ENCODE measurements at regions not wholly inside any gene's neighbourhood (a gene's known extent, or its start where the extent isn't known, plus 50 kb on each side); places are given as distances from the start of the nearest gene placed in this dataset.

- no peak for DNase-seq
Observed at GRCh38 chr2:120986898-120987650, 251.4 kb downstream of the GLI2 start.

GRCh38 chr2:120988051-120988699, 252.5 kb downstream of the GLI2 start:
- DNase-seq: no peak

DNA sequence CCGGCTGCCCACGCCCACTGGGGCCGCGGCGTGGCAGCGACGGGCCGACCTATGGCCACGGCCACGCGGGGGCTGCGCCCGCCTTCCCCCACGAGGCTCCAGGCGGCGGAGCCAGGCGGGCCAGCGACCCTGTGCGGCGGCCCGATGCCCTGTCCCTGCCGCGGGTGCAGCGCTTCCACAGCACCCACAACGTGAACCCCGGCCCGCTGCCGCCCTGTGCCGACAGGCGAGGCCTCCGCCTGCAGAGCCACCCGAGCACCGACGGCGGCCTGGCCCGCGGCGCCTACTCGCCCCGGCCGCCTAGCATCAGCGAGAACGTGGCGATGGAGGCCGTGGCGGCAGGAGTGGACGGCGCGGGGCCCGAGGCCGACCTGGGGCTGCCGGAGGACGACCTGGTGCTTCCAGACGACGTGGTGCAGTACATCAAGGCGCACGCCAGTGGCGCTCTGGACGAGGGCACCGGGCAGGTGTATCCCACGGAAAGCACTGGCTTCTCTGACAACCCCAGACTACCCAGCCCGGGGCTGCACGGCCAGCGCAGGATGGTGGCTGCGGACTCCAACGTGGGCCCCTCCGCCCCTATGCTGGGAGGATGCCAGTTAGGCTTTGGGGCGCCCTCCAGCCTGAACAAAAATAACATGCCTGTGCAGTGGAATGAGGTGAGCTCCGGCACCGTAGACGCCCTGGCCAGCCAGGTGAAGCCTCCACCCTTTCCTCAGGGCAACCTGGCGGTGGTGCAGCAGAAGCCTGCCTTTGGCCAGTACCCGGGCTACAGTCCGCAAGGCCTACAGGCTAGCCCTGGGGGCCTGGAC, 253.2 kb downstream of the GLI2 start:
- DNase-seq: no peak

GRCh38 chr2:120989512-120990441, 254.1 kb downstream of the GLI2 start:
- no peak for DNase-seq

GRCh38 chr2:120990451-120990871, 254.8 kb downstream of the GLI2 start:
- no peak for DNase-seq

GRCh38 chr2:120991441-120991840, 255.8 kb downstream of the GLI2 start:
- no peak for DNase-seq

DNA sequence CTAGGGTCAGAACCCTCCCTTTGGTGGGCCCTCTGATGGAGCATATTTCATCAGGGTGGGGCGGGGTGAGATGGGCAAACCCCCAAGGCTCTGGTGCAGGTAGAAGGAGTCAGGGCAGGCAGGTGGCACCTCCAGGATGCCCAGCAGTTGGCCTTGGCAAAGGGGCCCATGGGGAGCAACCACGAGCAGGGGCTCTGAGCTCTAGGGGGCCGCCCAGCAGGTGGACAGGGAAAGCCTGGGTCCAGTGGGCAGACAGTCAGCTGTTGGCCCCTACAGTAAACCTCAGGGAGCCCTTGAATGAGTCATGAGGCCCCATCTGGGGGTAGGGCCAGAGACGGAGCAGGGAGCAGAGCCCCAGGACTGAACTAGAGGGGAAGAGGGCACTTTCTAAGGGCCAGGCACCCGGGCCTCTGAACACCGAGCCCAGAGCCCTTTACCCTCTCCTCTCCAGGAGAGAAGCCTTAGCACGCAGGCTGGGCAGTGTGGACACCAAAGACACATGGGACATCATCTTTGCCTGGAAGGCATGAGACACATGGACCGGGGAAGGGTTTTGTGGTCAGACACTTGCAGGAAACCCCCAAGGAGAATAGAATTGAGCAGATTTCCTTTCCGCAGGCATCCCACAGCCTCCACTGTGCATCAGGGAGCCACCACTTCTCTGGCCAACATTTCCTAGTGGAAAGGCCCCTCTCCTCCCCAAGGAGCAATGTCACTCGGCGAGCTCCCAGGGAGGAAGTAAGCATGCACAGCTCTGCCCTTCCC, 257.3 kb downstream of the GLI2 start:
- DNase-seq: no peak

GRCh38 chr2:120993661-120994060, 258.0 kb downstream of the GLI2 start:
- DNase-seq: no peak

DNA sequence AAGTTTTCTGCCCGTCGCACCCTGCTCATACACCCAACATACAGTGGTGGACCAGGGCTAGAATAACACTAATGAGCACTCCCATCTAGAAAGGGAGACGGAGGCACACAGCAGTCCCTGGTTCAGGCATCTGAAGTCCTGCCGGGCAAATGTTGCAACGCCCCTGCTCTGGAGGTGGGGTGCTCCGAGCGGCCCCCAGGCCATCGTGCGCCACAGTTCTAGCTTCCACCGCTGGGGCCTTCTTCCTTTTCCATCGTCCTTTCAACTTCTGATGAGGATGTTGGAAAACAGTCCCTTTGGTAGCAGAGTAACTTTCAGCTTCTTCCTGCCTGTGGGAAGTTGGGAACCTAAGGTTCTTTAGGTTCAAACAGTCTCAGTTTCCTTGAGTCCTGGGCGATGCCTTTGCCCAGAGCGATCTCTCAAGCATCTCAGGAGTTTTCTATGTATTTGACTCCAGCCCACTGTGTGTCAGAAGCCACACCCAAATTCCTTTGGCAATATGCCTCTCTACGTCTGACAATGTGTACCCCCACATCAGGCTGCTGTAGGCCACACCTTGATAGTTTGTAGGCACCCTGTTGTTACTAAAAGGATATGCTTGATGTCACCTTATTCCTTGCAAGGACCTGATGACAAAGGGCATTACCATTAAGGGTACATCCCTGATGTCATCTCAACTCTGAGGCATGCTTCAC, 258.8 kb downstream of the GLI2 start:
- DNase-seq: no peak

DNA sequence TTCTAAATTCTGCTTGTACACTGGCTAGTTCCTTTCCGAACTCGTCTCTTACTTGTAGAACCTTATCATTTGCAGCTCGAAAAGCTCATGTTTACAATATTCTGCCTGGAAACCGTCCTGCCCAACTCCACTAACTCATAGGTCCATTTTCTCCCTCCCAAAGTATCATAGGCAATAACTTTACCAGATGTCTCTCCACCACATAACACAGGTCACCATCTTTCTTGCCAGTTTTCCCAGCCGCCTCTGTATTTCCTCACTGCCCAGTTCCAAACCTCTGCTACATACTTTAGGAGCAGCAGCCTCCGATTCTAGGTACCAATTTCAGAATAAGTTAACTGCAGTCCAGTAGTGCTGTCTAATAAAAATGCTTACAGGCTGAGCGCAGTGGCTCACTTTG, 259.5 kb downstream of the GLI2 start:
- DNase-seq: no peak

DNA sequence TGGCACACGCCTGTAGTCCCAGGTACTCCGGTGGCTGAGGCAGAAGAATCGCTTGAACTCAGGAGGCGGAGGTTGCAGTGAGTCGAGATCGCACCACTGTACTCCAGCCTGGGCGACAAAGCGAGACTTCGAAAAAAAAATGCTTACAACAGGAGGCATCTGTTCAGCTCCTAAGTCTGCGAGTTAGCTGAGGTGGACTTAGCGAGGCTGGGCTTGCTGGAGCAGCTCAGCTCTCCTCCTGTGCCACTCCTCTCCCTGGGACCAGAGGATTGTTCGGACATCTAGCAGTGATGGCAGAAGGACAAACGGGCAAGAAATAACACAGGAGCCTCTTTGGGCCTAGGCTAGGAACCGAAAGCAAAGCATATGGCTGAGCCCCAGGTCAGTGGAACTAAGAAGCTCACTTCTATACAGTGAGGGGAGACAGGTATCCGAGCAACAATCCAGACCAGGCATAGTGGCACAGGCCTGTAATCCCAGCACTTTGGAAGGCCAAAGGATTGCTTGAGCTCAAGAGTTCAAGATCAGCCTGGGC, 260.1 kb downstream of the GLI2 start:
- no peak for DNase-seq

- DNase-seq: no peak
Observed at GRCh38 chr2:120999377-121000097, 263.9 kb downstream of the GLI2 start.

DNA sequence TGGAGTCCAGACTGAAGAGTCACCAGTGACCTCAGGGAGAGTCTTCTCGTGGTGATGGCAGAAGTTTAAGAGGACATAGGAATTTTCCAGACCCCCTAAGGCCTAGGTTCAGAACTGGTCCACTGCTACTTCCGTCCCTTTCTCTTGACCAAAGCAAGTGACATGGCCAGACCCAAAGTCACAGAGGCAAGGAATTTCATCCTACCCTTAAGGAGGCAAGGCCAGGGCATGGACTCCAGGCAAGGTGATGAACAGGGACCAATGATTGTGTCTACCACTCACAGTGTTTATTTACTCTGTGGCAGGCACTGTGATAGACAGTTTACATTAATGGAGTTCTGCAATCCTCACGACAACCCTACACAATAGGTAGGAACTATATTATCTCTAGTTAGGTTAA, 265.1 kb downstream of the GLI2 start:
- DNase-seq: no peak

GRCh38 chr2:121001641-121002040, 266.0 kb downstream of the GLI2 start:
- DNase-seq: no peak

DNA sequence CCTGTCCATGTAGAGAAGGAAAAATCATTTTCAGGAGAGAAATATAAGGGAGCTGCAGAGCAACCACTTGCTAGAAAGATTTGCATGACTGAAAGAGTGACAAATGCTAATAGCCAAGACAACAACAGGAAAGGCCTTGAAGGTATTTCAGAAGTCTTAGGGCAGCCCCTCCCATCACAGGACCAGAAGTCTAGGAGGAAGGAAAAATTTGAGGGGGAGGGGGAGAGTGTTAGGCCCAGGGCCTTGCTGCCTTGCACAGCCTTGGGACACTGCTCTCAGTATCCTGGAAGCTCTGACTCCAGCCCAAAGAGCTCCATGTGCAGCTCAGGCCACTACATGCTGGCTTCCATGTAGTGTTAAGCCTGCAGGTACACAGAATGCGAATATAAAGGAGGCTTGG, 266.9 kb downstream of the GLI2 start:
- DNase-seq: no peak

GRCh38 chr2:121003391-121003790, 267.7 kb downstream of the GLI2 start:
- no peak for DNase-seq

DNA sequence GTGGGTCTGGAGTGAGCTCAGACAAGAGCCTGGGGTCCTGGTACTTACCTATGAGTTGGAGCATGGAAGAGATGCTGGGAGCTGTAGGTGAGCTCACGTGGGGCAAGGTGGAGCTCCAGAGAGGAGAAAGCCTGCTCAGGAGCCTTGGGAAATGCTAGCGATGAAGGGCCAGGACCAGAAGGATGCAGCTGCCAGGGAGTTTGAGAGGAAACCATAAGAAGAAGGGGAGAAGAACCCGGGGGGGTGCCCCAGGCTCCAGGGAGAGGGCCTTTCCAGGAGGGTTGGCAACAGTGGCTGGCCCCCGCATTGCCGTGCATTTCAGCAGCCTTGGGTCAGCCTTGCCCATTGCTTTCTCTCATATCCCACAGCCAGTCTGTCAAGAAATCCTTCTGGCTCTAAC, 268.7 kb downstream of the GLI2 start:
- DNase-seq: no peak

GRCh38 chr2:121004950-121005349, 269.3 kb downstream of the GLI2 start:
- DNase-seq: no peak

DNA sequence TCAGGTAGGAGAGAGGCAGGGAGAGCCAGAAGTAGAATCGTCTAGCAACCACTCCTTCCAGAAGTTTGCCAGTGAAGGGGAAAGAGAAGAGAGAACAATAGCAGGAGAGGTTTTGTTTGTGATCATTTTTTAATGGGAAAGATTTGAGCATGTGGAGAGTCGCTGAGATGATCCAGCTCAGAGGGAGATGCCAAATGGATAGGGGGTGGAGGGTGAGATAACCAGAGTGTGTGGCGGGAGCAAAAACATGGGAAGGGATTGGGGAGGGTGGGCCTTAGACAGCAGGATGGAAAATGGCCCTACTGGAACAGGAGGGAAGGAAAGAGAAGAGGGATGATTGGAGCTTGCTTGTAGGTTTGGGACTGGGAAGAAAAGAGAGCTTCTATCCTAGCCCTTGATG, 269.8 kb downstream of the GLI2 start:
- DNase-seq: no peak
